Loucy (cell line): ENCODE measurements at regions not wholly inside any gene's neighbourhood (a gene's known extent, or its start where the extent isn't known, plus 50 kb on each side); places are given as distances from the start of the nearest gene placed in this dataset.

ENCODE experiments used
- CTCF ChIP-seq: fragments of 200-600 bp; sonication (generic); conservative IDR thresholded peaks from 2 replicates; pipeline ENCODE4 v1.5.1; 2014; ENCODE audit warnings: mild to moderate bottlenecking, antibody characterized with exemption, low read length
- EZH2phosphoT487 ChIP-seq: fragments of 200-600 bp; IDR thresholded peaks from 2 replicates; pipeline ENCODE4 v1.6.1; 2018; ENCODE audit warnings: antibody characterized with exemption, mild to moderate bottlenecking, moderate library complexity, borderline replicate concordance

DNA sequence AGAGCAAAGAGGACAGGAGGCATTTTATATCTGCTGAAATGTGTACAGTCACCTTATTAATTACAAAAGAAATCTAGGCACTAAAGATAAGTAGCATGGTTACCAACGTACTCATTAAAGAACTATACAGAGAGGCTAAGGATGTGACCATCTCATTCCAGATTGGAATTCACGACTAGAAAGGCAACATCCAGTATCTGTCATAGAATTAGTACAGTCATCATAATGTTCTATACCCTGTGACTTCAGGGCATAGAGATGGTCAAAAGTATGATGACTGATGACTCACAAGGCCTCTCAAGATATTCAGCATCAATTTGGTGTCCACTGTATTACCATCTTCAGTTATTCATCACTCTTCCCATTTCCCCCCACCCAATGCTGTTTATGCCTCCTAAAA lies 144.0 kb upstream of the PLEKHG7 start:
- TF ChIP-seq CTCF: no peak
- TF ChIP-seq EZH2phosphoT487: no peak
